Omental fat pad (tissue), 3 donors: ENCODE measurements at regions not wholly inside any gene's neighbourhood (a gene's known extent, or its start where the extent isn't known, plus 50 kb on each side); places are given as distances from the start of the nearest gene placed in this dataset.
"Not testable (repeated sequence)": the region's sequence is repeated elsewhere in the genome, so short reads cannot be mapped to it uniquely, and the experiment has no call there.

Source experiments
- ATAC-seq: fragments of 150-250 bp; one replicate; pipeline ENCODE4 v1.9.1; 2016; ENCODE audit warnings: mild to moderate bottlenecking, moderate library complexity; ENCODE audit not compliant: low FRiP score
- DNase-seq: peaks from one replicate; pipeline ENCODE4 v3.0.0-alpha.2; 2019; ENCODE audit warnings: low spot score
- TF ChIP-seq, protein P1 (sequence below), 3 donors: fragments of 450-650 bp; IDR thresholded peaks; one replicate each; pipeline ENCODE4 v1.5.1; 2016 to 2017; ENCODE audit warnings: antibody characterized with exemption in 3 of 3, mild to moderate bottlenecking in 3 of 3, moderate library complexity in 2 of 3

DNA sequence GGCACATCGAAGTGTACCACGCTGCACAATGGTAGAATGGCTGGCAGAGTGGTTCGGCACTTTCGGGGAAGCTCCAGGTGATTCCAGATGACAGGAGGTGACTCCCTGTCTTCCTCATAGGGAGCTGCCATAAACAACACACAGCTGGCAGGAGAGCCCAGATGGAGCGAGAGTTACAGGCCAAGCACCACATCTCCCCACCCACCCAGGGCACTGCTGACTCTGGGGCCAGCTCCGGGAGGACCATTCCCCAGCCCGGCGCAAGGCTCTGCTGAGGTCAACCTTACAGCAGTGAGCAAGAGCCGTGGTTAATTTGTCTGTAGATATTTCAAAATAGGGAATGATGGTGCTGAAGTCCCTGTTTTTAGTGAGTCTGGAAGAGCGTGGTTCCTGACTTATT is 78.8 kb upstream of the HMGXB4 start:
- DNase-seq (no peak), ATAC-seq (no peak)
- TF ChIP-seq, protein P1, sequence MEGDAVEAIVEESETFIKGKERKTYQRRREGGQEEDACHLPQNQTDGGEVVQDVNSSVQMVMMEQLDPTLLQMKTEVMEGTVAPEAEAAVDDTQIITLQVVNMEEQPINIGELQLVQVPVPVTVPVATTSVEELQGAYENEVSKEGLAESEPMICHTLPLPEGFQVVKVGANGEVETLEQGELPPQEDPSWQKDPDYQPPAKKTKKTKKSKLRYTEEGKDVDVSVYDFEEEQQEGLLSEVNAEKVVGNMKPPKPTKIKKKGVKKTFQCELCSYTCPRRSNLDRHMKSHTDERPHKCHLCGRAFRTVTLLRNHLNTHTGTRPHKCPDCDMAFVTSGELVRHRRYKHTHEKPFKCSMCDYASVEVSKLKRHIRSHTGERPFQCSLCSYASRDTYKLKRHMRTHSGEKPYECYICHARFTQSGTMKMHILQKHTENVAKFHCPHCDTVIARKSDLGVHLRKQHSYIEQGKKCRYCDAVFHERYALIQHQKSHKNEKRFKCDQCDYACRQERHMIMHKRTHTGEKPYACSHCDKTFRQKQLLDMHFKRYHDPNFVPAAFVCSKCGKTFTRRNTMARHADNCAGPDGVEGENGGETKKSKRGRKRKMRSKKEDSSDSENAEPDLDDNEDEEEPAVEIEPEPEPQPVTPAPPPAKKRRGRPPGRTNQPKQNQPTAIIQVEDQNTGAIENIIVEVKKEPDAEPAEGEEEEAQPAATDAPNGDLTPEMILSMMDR (IDR thresholded peaks at IDR 0.05): no peak

DNA sequence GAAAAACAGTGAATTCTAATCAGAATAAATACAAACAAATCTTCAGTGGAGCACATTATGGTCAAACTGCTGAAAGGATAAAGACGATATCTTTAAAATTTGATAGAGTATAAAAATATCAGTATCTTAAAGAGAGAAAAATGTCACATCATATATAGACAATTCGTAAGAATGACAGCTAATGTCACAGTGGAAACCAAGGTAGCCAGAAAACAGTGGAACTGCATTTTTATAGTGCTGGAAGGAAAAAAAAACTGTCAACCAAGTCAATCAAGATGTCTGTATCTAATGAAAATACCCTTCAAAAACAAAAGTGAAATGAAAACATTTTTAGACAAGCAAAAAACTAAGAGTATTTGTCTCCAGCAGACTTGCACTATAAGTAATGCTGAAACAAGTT is 73.4 kb upstream of the HMGXB4 start:
- TF ChIP-seq, protein P1 (IDR thresholded peaks at IDR 0.05): no peak
- ATAC-seq (no peak), DNase-seq (no peak)

DNA sequence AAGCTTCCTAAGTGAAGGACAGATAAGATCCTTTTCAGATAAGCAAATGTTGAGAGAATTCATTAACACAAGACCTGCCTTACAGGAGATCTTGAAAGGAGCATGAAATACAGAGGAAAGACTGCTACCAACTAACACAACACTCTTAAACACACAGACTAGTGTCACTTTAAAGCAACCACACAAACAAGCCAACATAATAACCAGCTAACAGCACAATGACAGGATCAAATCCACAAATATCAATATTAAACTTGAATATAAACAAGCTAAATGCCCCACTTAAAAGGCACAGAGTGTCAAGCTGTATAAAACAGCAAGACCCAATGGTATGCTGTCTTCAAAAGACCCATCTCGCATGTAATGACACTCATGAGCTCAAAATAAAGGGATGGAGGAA is 70.8 kb upstream of the HMGXB4 start:
- ATAC-seq (no peak), DNase-seq (no peak)
- TF ChIP-seq, protein P1 (IDR thresholded peaks at IDR 0.05): no peak

DNA sequence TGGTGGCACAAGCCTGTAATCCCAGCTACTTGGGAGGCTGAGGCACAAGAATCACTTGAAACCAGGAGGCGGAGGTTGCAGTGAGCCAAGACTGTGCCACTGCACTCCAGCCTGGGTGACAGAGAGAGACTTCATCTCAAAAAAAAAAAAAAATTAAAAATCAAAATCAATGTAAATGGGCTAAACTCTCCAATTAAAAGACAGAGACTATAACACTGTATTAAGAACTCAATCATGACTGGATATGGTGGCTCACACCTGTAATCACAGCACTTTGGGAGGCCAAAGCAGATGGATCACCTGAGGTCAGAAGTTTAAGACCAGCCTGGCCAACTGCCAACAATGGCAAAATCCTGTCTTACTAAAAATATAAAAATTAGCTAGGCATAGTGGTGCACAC is 68.4 kb upstream of the HMGXB4 start:
- not testable (repeated sequence) for ATAC-seq, DNase-seq

DNA sequence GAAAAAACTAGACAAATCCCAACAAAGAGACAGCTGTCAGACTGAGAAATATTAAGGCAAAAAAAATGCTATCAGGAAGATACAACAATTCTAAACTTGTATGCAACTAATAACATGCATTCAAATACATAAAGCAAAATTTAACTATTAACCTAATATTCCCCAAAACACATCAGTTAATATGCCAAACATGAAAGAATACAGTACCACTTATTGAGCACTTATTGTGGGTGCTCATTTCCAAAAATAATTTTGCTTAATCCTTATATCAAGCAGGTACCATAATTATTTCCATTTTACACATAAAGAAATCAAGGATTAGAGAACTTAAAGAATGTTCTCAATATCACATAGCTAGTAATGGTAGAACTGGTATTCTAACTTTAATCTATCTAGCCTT is 67.7 kb upstream of the HMGXB4 start:
- TF ChIP-seq, protein P1 (IDR thresholded peaks at IDR 0.05): no peak
- DNase-seq (no peak), ATAC-seq (no peak)

DNA sequence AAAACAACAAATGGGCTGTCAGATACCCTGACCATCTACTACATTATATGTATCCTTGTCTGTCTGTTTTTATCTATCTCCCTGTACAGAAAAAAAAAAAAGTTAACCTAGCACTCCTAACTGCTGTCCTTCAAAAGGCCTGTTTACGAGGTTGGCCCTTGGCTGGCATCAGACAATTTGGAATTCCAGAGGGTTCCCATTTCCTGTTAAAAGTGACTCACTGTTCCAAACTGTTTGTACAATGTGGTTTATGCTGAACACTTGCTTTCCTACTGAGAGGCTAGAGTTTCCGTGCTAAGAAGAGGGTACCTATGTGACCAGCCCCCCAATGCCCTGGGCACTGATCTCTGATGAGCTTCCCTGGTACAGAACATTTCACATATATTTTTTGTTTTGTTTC is 65.9 kb upstream of the HMGXB4 start:
- TF ChIP-seq, protein P1 (IDR thresholded peaks at IDR 0.05): no peak
- ATAC-seq (no peak), DNase-seq (no peak)

DNA sequence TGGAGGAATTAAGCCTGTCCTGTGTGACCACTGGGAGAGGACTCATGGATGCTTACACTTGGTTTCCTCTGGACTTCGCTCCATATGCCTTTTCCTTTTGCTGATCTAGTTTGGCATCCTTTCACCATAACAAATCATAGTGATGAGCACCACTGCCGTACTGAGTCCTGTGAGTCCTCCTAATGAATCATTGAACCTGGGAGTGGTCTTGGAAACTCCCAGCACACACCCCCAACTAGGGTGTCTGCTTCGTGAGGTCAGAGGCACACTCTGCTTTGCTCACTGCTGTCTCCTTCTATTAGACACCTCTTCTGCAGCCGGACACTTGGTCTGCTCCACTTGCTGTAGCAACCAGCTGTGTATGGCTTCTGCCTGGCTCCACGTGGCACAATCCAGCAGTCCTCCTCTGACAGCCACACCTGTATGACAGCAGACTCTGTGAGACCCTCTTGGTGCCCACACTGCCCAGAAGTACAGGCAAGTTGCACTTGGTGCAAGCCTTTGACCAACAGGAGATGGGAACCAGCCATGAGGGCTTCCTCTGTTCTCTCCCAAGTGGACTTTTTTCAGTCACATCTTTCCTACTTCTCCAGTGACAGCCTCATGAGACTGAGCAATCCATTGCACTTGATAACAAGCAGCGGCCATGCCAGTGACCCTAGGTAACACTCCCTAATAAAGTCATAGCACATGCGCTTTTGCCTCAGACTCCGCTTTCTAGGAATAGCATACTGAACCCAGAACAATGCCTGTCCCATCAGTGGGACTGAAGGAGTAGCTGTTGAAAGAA is 65.0 kb upstream of the HMGXB4 start:
- ATAC-seq (no peak), DNase-seq (no peak)
- TF ChIP-seq, protein P1 (IDR thresholded peaks at IDR 0.05): no peak
